Gastrocnemius medialis (tissue), 4 donors: ENCODE measurements at regions not wholly inside any gene's neighbourhood (a gene's known extent, or its start where the extent isn't known, plus 50 kb on each side); places are given as distances from the start of the nearest gene placed in this dataset.

Experiments
- ATAC-seq, 2 donors: fragments of 150-250 bp; one replicate each; pipeline ENCODE4 v1.9.1; 2016
- DNase-seq, 2 donors: peaks; one replicate each; pipeline ENCODE4 v3.0.0-alpha.2; 2019
- H3K27ac ChIP-seq, 4 donors: fragments of 200-600 bp; sonication (generic); 1 replicate in 1 of 4; 2 replicates in 3 of 4; pipeline ENCODE4 v1.5.1; 2016 to 2018; ENCODE audit warnings: mild to moderate bottlenecking in 2 of 4, moderate library complexity in 1 of 4
- H3K27me3 ChIP-seq, 3 donors: fragments of 200-600 bp; sonication (generic) in 2 of 3; 1 replicate in 1 of 3; 2 replicates in 2 of 3; pipeline versions ENCODE4 v1.5.1 to v1.6.0; 2016 to 2019; ENCODE audit warnings: mild to moderate bottlenecking in 1 of 3, moderate library complexity in 1 of 3
- H3K36me3 ChIP-seq, 2 donors: fragments of 200-600 bp; sonication (generic) in 1 of 2; one replicate each; pipeline ENCODE4 v1.5.1; 2017 to 2018
- H3K4me1 ChIP-seq, 2 donors: fragments of 200-600 bp; sonication (generic) in 1 of 2; one replicate each; pipeline ENCODE4 v1.5.1; 2016 to 2017; ENCODE audit warnings: mild to moderate bottlenecking in 2 of 2
- H3K4me3 ChIP-seq, 4 donors: fragments of 200-600 bp; sonication (generic) in 3 of 4; 1 replicate in 1 of 4; 2 replicates in 3 of 4; pipeline ENCODE4 v1.5.1; 2016 to 2019; ENCODE audit warnings: mild to moderate bottlenecking in 2 of 4
- H3K9me3 ChIP-seq, 3 donors: fragments of 200-600 bp; sonication (generic) in 2 of 3; 1 replicate in 1 of 3; 2 replicates in 2 of 3; pipeline ENCODE4 v1.5.1; 2016 to 2019
- POLR2A ChIP-seq, 2 donors: fragments of 450-650 bp; IDR thresholded peaks; one replicate each; pipeline ENCODE4 v1.6.1; 2017; ENCODE audit warnings: antibody characterized with exemption in 2 of 2, mild to moderate bottlenecking in 2 of 2, moderate library complexity in 2 of 2
- in situ Hi-C, 4 donors: fragments of 200-750 bp; cut with MboI; loops; one replicate each; pipeline versions ENCODE4 v1.15.0 to v1.8.0; 2017; ENCODE audit warnings: low sequenced_read_pairs in 4 of 4
- intact Hi-C: fragments of 100-400 bp; cut with DNase I; formaldehyde crosslinking; loops from one replicate; pipeline ENCODE4 v1.15.1; 2023; ENCODE audit warnings: low total_unique reads
- TF ChIP-seq, protein P1 (sequence below), 5 experiments: fragments of 450-650 bp in 3 of 5; fragments of 200-600 bp in 2 of 5; sonication (generic) in 2 of 5; IDR thresholded peaks in 4 of 5; conservative IDR thresholded peaks in 1 of 5; 1 replicate in 4 of 5; 2 replicates in 1 of 5; pipeline ENCODE4 v1.5.1; 2016 to 2019; ENCODE audit warnings: antibody characterized with exemption in 5 of 5, mild to moderate bottlenecking in 3 of 5, moderate library complexity in 3 of 5

DNA sequence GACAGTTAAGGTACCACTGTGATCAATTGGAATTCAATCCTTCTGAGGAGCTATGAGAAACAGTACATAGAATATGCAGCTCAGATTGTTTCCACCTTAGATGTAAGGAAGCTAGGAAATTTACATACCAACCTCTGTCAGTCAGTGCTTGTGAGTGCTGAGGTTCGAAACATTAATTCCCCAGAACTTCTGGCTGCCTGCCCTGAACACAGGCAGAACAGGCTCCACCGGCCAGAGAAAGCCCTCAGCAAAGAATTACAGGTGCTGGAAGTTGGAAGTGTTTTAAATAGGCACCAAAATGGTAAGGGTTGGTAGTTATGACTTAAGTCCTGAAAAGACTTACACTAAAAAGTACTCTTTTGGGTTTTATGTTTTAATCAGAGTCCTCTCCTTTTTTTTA is 651.8 kb downstream of the C4orf33 start:
- intact Hi-C loops: no loop called here
- ATAC-seq (no peak), DNase-seq (no peak)
- H3K27me3 ChIP-seq: no peaks in the 10 kb centered on the region
- no peak overlapping the region for H3K4me3 ChIP-seq
- H3K27ac ChIP-seq: no peak overlapping the region
- TF ChIP-seq, protein P1, sequence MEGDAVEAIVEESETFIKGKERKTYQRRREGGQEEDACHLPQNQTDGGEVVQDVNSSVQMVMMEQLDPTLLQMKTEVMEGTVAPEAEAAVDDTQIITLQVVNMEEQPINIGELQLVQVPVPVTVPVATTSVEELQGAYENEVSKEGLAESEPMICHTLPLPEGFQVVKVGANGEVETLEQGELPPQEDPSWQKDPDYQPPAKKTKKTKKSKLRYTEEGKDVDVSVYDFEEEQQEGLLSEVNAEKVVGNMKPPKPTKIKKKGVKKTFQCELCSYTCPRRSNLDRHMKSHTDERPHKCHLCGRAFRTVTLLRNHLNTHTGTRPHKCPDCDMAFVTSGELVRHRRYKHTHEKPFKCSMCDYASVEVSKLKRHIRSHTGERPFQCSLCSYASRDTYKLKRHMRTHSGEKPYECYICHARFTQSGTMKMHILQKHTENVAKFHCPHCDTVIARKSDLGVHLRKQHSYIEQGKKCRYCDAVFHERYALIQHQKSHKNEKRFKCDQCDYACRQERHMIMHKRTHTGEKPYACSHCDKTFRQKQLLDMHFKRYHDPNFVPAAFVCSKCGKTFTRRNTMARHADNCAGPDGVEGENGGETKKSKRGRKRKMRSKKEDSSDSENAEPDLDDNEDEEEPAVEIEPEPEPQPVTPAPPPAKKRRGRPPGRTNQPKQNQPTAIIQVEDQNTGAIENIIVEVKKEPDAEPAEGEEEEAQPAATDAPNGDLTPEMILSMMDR (IDR thresholded peaks at IDR 0.05 in 4 of 5, conservative IDR thresholded peaks at IDR 0.05 in 1 of 5): no peak
- no peak for TF ChIP-seq POLR2A (IDR thresholded peaks at IDR 0.05)
- H3K4me1 ChIP-seq: no peaks in the 10 kb centered on the region
- in situ Hi-C loops: no loop called here
- no peaks in the 10 kb centered on the region for H3K36me3 ChIP-seq
- H3K9me3 ChIP-seq: no peaks in the 10 kb centered on the region

DNA sequence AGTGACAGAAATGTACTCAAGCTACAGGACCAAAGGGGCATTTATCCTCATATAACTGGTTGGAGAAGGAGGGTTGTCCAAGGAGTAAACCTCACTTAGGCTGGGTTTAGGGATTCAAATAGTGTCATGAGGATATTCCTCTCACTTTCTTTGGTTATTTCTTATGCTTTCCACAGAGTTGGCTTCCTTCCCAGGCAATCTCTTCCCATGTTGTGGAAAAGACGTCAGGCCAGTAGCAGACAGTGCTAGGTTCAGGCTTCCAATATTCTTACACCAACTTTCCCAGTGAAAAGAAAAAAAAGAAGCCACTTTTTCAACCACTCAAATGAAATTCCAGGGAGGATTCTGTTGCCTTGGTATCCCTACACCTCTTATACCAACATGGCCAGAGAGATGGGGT is 653.0 kb downstream of the C4orf33 start:
- Histone ChIP-seq H3K4me3 (no peak overlapping the region), H3K4me1 (no peaks in the 10 kb centered on the region), H3K27ac (no peak overlapping the region), H3K36me3 (no peaks in the 10 kb centered on the region), H3K9me3 (no peaks in the 10 kb centered on the region), H3K27me3 (no peaks in the 10 kb centered on the region)
- intact Hi-C loops (no loop called here), in situ Hi-C loops (no loop called here)
- no peak for DNase-seq
- TF ChIP-seq POLR2A (IDR thresholded peaks at IDR 0.05): no peak
- TF ChIP-seq, protein P1 (IDR thresholded peaks at IDR 0.05 in 4 of 5, conservative IDR thresholded peaks at IDR 0.05 in 1 of 5): no peak
- no peak for ATAC-seq

DNA sequence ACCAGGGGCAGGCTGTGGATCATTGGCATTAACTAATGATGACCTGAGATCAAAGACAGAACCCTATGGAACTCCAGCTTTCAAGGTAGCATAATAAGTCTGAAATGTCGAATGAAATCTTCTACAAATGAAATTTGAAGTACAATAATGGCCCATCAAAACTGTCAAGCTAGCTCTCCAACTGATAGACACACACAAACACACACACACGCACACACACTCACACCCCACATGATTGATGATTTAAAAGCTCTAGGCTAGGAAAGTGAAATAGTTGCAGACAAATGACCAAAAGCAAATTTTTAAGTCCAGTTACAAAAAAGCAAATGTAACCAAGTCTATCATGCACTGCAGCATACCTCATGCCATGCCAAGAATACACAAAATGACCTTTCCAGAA is 655.7 kb downstream of the C4orf33 start:
- intact Hi-C loops: no loop called here
- no peak for TF ChIP-seq POLR2A (IDR thresholded peaks at IDR 0.05)
- TF ChIP-seq, protein P1 (IDR thresholded peaks at IDR 0.05 in 4 of 5, conservative IDR thresholded peaks at IDR 0.05 in 1 of 5): no peak

DNA sequence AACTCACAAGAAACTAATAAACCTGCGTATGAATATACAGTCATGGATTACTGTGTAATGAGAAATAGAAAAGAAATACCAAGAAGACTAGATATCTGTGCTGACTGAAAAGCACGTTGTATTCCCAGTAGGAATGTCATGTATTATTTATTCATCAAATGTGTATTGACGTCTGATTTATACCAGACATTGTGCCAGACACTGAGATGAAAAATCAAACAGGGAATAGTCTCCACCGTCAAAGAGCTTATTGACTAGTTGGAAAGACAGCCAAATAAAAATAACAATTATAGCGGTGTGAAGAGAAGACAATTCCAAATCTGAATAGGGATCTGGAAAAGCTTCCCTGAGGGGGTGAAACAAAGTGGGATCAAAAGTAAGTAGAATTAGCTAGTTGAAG is 687.6 kb downstream of the C4orf33 start:
- Histone ChIP-seq H3K36me3 (no peaks in the 10 kb centered on the region), H3K4me1 (no peaks in the 10 kb centered on the region), H3K27ac (no peak overlapping the region), H3K27me3 (no peaks in the 10 kb centered on the region), H3K4me3 (no peak overlapping the region), H3K9me3 (no peaks in the 10 kb centered on the region)
- intact Hi-C loops: no loop called here
- DNase-seq (no peak), ATAC-seq (no peak)
- TF ChIP-seq, protein P1 (IDR thresholded peaks at IDR 0.05 in 4 of 5, conservative IDR thresholded peaks at IDR 0.05 in 1 of 5): no peak
- no peak for TF ChIP-seq POLR2A (IDR thresholded peaks at IDR 0.05)
- in situ Hi-C loops: no loop called here

More for the DNA sequence above, 655.7 kb downstream of the C4orf33 start:
- no peak overlapping the region for H3K4me3 ChIP-seq
- no peaks in the 10 kb centered on the region for H3K36me3 ChIP-seq
- in situ Hi-C loops: no loop called here
- no peaks in the 10 kb centered on the region for H3K4me1 ChIP-seq
- H3K27me3 ChIP-seq: no peaks in the 10 kb centered on the region
- no peak overlapping the region for H3K27ac ChIP-seq
- DNase-seq (no peak), ATAC-seq (no peak)
- H3K9me3 ChIP-seq: no peaks in the 10 kb centered on the region

DNA sequence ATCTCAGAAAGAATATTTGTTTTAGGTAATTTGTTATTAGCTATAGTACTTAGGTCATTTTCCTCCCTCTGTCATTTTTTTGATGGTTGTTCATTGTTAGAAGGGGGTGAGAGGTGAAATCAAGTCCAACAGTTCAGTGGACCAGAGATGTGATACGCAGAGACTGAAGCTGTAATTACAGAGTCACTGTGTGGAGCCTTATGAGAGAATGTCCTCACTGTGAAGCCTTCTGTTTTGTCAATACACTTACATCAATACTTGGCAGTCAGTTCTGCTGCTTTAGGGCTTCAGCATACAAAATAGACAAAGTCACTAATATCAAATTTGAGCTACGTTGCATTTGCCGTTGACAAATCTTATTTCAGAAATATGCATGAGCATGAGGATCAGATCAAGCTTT is 692.5 kb downstream of the C4orf33 start:
- Histone ChIP-seq H3K4me3 (no peak overlapping the region), H3K27me3 (no peaks in the 10 kb centered on the region), H3K9me3 (no peaks in the 10 kb centered on the region), H3K27ac (no peak overlapping the region), H3K36me3 (no peaks in the 10 kb centered on the region), H3K4me1 (no peaks in the 10 kb centered on the region)
- intact Hi-C loops: no loop called here
- ATAC-seq (no peak), DNase-seq (no peak)
- in situ Hi-C loops: no loop called here
- no peak for TF ChIP-seq POLR2A (IDR thresholded peaks at IDR 0.05)
- TF ChIP-seq, protein P1 (IDR thresholded peaks at IDR 0.05 in 4 of 5, conservative IDR thresholded peaks at IDR 0.05 in 1 of 5): no peak
